SK-N-SH treated with all-trans-retinoic acid at 6 μM for 48 hours (cell line): ENCODE measurements at regions not wholly inside any gene's neighbourhood (a gene's known extent, or its start where the extent isn't known, plus 50 kb on each side); places are given as distances from the start of the nearest gene placed in this dataset.

Experiments
- CREB5 ChIP-seq: fragments of 250-450 bp; sonication (Bioruptor Pico); IDR thresholded peaks from 2 replicates; pipeline ENCODE4 v1.5.1; 2020; ENCODE audit warnings: low read depth, mild to moderate bottlenecking, moderate library complexity
- CSRNP3 ChIP-seq: fragments of 250-450 bp; sonication (Bioruptor Pico); IDR thresholded peaks from 2 replicates; pipeline ENCODE4 v1.5.1; 2021; ENCODE audit warnings: mild to moderate bottlenecking, moderate library complexity
- ESRRG ChIP-seq: fragments of 250-450 bp; sonication (Bioruptor Pico); IDR thresholded peaks from 2 replicates; pipeline ENCODE4 v1.6.1; 2021; ENCODE audit warnings: mild to moderate bottlenecking
- ISL1 ChIP-seq: fragments of 250-450 bp; sonication (Bioruptor Pico); IDR thresholded peaks from 2 replicates; pipeline ENCODE4 v2.1.2; 2022; ENCODE audit warnings: mild to moderate bottlenecking, moderate library complexity
- PATZ1 ChIP-seq: fragments of 250-450 bp; sonication (Bioruptor Pico); IDR thresholded peaks from 2 replicates; pipeline ENCODE4 v1.8.0; 2020; ENCODE audit warnings: mild to moderate bottlenecking, moderate library complexity, borderline replicate concordance
- POU6F1 ChIP-seq: fragments of 250-450 bp; sonication (Bioruptor Pico); IDR thresholded peaks from 2 replicates; pipeline ENCODE4 v1.8.0; 2021; ENCODE audit warnings: low read depth, mild to moderate bottlenecking, moderate library complexity, borderline replicate concordance
- RARB ChIP-seq: fragments of 250-450 bp; sonication (Bioruptor Pico); IDR thresholded peaks from 2 replicates; pipeline ENCODE4 v1.8.0; 2021; ENCODE audit warnings: mild to moderate bottlenecking, moderate library complexity
- SNAI2 ChIP-seq: fragments of 250-450 bp; sonication (Bioruptor Pico); IDR thresholded peaks from 2 replicates; pipeline ENCODE4 v1.5.0; 2020; ENCODE audit warnings: mild to moderate bottlenecking, moderate library complexity
- ZFP3 ChIP-seq: fragments of 250-450 bp; sonication (Bioruptor Pico); IDR thresholded peaks from 2 replicates; pipeline ENCODE4 v1.5.0; 2020; ENCODE audit warnings: mild to moderate bottlenecking, moderate library complexity
- ZFP30 ChIP-seq: fragments of 450-650 bp; formaldehyde crosslinking; IDR thresholded peaks from 2 replicates; pipeline ENCODE4 v1.5.0; 2022; ENCODE audit warnings: mild to moderate bottlenecking, moderate library complexity
- ZNF565 ChIP-seq: fragments of 450-650 bp; formaldehyde crosslinking; conservative IDR thresholded peaks from 2 replicates; pipeline ENCODE4 v1.5.0; 2020; ENCODE audit warnings: low read depth, mild to moderate bottlenecking, moderate library complexity
- ZNF70 ChIP-seq: fragments of 450-650 bp; formaldehyde crosslinking; IDR thresholded peaks from 2 replicates; pipeline ENCODE4 v1.5.0; 2020; ENCODE audit warnings: mild to moderate bottlenecking, moderate library complexity
- ZNF8 ChIP-seq: fragments of 450-650 bp; formaldehyde crosslinking; IDR thresholded peaks from 2 replicates; pipeline ENCODE4 v1.5.0; 2020; ENCODE audit warnings: mild to moderate bottlenecking, moderate library complexity

- TF ChIP-seq ZNF8 (CRISPR knock-in tag) = no peak
- TF ChIP-seq RARB (CRISPR knock-in tag) = no peak
- TF ChIP-seq ZFP3 (CRISPR knock-in tag) = no peak
- no peak for TF ChIP-seq SNAI2 (CRISPR knock-in tag)
- no peak for TF ChIP-seq ZFP30 (CRISPR knock-in tag)
- no peak for TF ChIP-seq ZNF70
- TF ChIP-seq CREB5 (CRISPR knock-in tag) = no peak
- no peak for TF ChIP-seq POU6F1 (CRISPR knock-in tag)
- no peak for TF ChIP-seq ISL1 (CRISPR knock-in tag)
- TF ChIP-seq PATZ1 = no peak
- no peak for TF ChIP-seq ESRRG (CRISPR knock-in tag)
- no peak for TF ChIP-seq CSRNP3
- no peak for TF ChIP-seq ZNF565
Measured at GRCh38 chrX:117397844-117398243, 718.8 kb downstream of the KLHL13 start.
